Erythroblast (primary cell): ENCODE measurements at regions not wholly inside any gene's neighbourhood (a gene's known extent, or its start where the extent isn't known, plus 50 kb on each side); places are given as distances from the start of the nearest gene placed in this dataset.
"Not testable (repeated sequence)": the region's sequence is repeated elsewhere in the genome, so short reads cannot be mapped to it uniquely, and the experiment has no call there.

Experiments used
- DNase-seq, 2 experiments: peaks; one replicate each; lab custom pipeline; 2025; lab: John Stamatoyannopoulos, UW
- GATA1 ChIP-seq: IDR thresholded peaks from 2 replicates; pipeline ENCODE4 v1.6.1; 2011; ENCODE audit warnings: low read depth, mild to moderate bottlenecking, control low read depth, low read length, moderate library complexity
- POLR2A ChIP-seq: IDR thresholded peaks from 2 replicates; pipeline ENCODE4 v1.6.1; 2011; ENCODE audit warnings: mild to moderate bottlenecking, low read length

DNA sequence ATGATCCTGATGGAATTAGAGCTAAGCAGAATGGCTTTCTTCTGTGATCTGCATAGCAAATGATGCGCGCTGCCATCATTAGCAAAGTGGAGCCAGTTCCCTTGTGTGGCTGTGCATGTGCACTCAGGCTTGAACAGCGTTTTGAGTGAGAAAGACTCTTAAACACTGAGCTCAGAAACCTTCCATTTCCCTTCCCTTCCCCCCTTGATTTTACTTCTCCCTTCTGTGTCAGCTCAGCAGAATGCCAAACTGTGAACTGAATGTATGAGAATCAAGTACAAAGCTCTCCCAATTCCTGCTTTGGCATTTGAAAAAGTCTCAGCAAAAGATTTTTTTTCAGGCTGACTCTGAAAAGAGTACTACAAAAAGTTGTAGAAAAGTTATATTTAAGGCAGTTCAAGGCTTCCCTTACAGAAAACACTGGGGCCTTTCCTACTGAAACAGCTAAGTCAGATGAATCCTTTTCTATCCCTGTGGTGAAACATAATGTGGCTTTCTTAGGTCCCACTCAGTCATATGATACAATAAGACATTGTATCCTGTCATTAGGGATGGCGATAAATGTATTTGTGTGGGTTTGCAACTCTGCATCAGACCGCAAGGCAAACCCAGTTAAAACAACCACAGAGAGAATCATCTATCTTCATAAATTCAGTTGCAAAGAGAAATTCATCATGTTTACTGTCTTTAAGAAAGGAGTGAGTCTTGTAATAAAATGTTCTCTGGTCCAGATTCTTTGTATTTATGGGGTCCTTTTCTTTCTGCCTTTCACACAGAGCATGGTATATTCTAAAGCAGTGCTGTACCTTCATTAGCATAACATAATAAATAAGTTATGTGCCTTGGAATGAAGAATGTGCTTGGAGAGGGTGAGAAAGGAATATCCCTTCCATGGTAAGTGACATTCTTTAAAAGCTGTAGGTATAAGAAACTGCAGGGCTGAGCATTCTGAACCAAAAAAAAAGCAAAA lies 222.6 kb downstream of the CAAP1 start:
- no peak for TF ChIP-seq POLR2A
- TF ChIP-seq GATA1: no peak

DNA sequence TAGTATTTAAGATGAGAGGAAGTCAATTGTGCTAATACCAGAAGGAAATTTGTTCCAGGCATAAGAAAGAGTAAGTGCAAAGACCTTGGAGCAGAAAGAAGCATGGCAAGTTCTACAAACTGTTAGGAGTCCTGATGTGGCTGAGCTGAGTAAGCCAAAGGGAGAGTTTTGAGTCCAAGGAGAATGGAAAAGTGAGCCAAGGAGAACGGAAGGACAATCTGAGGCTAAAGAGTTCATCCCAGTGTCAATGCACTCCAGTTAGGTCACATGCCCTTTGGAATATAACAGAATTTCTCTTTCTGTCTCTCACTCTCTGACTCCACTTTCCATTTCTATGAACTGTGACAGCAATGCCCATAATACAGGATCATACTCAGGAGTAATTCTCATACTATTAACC lies 224.7 kb downstream of the CAAP1 start:
- DNase-seq: no peak
- TF ChIP-seq GATA1 (no peak), POLR2A (no peak)

More for the DNA sequence above, 222.6 kb downstream of the CAAP1 start:
- no peak for DNase-seq

DNA sequence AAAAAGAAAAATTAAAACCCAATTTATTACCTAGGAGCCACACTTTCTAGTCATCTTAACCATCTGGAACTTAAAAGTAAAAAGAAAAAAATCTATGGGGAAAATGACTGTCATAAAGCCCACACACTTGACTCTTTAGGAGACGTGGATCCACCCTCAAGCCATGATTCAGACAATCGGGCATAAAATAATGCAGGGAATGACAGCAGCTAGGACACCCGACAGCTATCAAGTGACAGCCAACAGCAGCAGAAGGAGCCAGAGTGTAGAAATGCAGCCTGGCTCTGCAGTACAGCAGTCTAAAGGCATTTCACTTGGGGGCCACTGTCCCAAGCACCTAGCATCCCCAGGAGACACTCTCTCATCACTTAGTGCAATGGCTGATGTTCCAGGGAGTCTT lies 226.9 kb downstream of the CAAP1 start:
- TF ChIP-seq GATA1 (no peak), POLR2A (no peak)
- DNase-seq: no peak

DNA sequence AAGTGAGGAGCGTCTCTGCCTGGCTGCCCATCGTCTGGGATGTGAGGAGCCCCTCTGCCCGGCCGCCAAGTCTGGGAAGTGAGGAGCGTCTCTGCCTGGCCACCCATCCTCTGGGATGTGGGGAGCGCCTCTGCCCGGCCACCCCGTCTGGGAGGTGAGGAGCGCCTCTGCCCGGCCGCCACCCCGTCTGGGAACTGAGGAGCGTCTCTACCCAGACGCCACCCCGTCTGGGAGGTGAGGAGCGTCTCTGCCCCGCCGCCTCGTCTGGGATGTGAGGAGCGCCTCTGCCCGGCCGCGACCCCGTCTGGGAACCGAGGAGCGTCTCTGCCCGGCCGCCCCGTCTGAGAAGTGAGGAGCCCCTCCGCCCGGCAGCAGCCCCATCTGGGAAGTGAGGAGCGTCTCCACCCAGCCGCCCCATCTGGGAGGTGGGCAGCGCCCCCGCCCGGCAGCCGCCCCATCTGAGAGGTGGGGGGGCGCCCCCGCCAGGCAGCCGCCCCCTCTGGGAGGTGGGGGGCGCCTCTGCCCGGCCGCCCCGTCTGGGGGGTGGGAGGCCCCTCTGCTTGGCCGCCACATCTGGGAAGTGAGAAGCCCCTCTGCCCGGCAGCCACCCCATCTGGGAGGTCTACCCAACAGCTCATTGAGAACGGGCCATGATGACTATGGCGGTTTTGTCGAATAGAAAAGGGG lies 228.4 kb downstream of the CAAP1 start:
- DNase-seq: not testable (repeated sequence)

DNA sequence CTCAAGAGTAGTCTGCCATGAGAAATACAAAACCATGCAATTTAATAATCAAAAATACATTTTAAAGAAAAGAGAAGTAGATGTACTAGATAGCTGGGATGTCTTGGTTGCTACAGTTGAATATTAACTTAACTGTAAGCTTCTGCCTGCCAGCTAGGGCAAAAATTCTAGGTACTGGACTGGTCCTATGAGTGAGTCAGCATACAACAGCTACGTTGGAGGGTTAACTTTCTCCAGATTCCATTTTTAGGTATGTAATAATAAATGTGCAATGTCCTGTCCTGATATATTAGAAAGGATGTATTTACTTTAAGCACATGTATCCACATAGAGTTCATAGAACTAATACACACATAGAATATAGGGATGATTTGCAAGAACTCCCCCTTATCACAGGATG lies 230.1 kb downstream of the CAAP1 start:
- no peak for DNase-seq
- TF ChIP-seq GATA1 (no peak), POLR2A (no peak)

DNA sequence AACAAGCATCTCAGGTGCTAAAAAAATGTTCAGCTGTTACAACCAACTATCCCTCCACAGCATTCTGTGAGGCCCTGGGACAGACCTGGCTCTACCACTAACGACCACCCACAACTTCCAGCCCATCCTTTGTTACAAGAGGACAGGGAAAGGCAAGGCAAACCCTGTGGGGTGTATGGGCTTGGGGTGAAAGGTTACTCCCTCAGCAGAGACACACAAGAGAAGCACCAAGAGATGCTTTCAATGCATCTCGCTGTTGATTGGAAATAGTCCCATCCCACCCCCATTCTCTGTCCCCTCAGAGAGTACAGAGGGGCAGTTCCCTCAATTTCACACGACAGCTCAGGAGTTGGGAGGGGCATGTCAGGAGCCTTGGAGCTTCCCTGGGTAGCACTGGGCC lies 234.1 kb downstream of the CAAP1 start:
- TF ChIP-seq GATA1 (no peak), POLR2A (no peak)
- DNase-seq: no peak

DNA sequence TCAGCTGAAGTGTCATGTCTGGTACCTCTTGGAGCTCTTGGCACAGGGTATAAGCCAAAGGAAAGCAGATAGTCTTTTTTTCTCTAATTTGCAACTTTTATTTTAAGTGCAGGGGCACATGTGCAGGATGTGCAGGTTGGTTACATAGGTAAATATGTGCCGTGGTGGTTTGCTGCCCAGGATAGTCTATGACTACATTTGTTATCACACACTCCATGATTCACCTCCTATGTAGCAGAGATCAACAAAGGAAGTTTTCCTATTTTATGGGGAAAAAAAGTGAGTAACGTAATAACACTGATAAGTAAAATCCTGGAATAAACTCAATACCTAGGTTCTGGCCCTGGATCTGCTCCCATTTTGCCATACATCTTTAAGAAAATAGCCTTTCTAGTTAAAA lies 234.6 kb downstream of the CAAP1 start:
- no peak for TF ChIP-seq GATA1

DNA sequence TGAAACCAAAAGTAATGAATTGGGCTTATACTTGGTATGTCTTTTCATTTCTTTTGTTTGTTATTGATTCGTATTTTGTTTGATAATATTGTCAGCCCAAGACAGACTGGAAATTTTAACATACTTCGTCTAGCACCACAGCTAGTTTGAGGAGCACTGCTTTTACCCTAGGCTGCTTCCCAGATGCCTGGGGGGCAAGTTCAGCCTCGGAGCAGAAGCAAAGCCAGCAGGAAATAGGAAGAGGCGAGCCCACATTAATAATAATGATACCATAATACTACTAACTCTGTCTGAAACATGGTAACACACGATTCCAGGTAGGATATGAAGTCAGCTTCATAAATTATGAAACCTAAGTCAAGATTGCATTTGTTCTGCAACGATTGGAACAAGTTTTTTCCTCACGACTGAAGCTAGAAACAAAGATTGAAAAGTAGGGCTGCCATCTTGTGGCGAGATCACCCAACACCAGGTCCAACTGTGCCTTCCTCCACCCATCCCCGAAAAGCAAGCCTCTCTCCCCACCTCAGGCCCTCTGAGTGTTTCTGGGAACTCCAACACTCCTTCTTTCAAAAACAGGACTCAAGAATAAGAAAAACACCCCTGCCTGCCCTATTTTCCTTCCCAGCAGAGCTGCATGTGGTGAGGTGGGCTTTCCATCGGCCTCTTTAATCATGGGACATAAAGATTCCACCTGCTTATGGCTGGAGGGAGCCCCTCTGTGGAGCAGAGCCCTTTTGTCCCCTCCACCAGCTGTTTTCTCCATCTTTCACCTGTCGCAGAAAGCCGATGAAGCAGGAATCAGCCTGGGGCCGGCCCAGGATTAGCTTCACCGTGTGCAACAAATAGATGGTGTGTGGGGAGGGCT lies 236.4 kb downstream of the CAAP1 start:
- no peak for TF ChIP-seq GATA1
- TF ChIP-seq POLR2A: no peak
- peak; percentile 13 to 27 for DNase-seq

More for the DNA sequence above, 234.6 kb downstream of the CAAP1 start:
- DNase-seq: no peak

DNA sequence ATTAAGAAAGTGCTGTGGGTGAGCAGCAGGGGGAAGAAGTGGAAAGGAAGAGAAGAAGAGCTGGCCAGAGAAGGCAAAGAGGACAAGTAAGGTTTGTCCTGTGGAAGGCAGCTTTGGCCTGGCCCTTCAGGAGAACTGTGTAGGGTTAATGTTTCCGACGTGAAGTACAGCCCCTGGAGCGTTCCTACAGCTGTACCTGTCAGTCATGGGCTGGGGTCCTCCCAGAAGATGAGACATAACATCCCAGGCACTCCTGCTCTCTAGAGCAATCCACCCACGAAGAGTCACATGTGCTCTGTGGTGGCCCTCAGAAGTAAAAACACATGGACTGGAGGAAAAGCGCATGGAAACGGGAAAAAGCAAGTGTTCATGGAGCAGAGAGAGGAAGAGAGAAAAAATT lies 237.4 kb downstream of the CAAP1 start:
- TF ChIP-seq GATA1: no peak
- no peak for TF ChIP-seq POLR2A
- DNase-seq: no peak

DNA sequence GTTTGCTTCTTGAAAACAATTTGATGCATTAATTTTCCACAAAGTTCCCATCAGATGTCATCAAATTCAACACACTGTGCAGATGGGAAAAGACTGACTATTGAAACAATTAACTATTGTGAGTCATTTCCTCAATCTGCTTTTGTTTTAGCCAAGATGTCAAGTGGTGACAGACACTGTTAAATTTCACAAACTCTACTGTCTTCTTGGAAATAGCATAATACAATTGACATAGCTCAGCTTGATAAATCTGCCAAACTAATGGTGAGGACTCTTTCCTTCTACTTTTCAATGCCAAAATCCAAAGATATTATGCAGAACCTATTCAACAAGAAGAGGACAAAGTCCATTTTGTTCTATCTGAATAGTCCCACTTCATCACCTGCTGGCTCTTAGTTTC lies 242.3 kb downstream of the CAAP1 start:
- no peak for TF ChIP-seq POLR2A
- TF ChIP-seq GATA1: no peak
- DNase-seq: no peak

DNA sequence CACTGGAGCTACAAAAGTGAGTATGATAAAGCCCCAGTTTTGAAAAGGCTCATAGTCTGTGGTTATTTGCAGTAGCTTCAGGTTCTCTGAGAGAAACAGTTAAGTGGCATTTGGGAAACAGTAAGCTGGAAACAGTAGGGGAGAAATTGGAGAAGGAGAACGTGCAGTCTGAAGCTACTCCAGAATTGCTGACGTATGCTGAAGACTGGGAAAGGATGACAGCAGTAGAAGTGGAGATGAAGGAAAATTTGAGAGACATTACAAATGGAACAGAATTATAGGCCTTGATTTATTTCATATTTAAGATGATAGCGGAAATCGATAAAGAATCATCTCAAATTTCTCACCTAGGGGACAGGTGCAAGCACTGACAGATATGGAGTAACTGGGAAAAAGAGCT lies 248.8 kb downstream of the CAAP1 start:
- TF ChIP-seq POLR2A (no peak), GATA1 (no peak)
- no peak for DNase-seq

DNA sequence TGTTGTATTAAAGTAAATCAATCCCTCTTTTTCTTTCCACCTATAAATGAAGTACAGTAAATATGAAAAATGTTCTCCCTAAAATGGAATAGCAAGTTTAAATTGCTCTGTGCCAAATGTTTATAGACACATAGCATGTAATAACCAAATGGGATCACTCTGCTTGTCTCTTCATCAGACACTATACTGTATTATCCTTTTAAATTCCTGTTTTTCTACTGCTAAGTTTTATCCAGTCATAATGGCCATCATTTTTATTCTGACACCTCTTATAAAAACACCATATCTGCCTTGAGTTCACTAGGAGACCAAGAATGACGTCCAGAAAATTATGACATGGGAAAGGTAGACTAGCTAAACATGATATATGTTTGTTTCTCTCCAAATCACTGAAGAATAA lies 252.8 kb downstream of the CAAP1 start:
- DNase-seq: no peak

DNA sequence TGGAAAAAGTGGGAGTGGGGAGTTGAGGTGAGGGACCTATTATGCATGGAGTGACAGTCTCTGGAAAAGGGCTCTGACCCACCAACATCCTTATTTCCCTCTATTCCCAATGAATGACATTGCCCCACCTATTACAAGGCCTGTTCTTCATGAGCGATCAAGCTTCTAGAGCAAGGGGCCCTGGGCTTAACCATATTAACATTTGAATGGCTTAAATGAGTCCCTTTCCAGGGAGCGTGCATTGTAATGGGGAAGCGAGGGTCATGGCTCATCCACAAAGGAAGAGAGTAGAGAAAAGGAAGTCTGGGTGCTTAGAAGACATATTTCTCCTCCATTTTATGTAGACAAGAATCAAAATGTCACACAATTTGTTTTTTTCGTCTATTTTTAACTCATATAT lies 255.5 kb downstream of the CAAP1 start:
- DNase-seq: no peak
- TF ChIP-seq POLR2A (no peak), GATA1 (no peak)

More for the DNA sequence above, 252.8 kb downstream of the CAAP1 start:
- no peak for TF ChIP-seq GATA1
- no peak for TF ChIP-seq POLR2A

DNA sequence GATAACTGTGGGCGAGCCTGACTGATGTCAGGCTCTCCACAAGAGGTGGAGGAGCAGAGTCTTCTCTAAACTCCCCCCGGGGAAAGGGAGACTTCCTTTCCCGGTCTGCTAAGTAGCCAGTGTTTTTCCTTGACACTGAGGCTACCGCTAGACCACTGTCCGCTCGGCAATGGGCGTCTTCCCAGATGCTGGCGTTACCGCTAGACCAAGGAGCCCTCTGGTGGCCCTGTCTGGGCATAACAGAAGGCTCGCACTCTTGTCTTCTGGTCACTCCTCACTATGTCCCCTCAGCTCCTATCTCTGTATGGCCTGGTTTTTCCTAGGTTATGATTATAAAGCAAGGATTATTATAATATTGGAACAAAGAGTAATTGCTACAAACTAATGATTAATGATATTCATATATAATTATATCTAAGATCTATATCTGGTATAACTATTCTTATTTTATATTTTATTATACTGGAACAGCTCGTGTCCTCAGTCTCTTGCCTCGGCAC lies 278.7 kb downstream of the CAAP1 start:
- peak; percentile 18 to 29 for DNase-seq
